ENCODE measurements at regions not wholly inside any gene's neighbourhood (a gene's known extent, or its start where the extent isn't known, plus 50 kb on each side); places are given as distances from the start of the nearest gene placed in this dataset.

- Histone ChIP-seq H3K36me3 (ENCODE audit: insufficient read depth, low read length) (no peaks in the 10 kb centered on the region), H2AFZ (ENCODE audit: low read length) (no peak overlapping the region), H3K4me1 (ENCODE audit: insufficient read depth, low read length) (no peaks in the 10 kb centered on the region), H3K4me3 (ENCODE audit: insufficient read depth, low read length) (no peak overlapping the region), H3K4me2 (ENCODE audit: insufficient read depth, low read length) (no peak overlapping the region), H4K20me1 (ENCODE audit: insufficient read depth, low read length) (no peaks in the 10 kb centered on the region), H3K27me3 (ENCODE audit: insufficient read depth, low read length) (no peaks in the 10 kb centered on the region), H3K27ac (ENCODE audit: low read depth, low read length) (no peak overlapping the region), H3K79me2 (ENCODE audit: insufficient read depth, low read length) (no peaks in the 10 kb centered on the region), H3K9me3 (ENCODE audit: low read depth, low read length) (no peaks in the 10 kb centered on the region)
- DNase-seq (ENCODE audit: insufficient read length, low spot score, missing footprints) = no peak
- TF ChIP-seq, protein P1, sequence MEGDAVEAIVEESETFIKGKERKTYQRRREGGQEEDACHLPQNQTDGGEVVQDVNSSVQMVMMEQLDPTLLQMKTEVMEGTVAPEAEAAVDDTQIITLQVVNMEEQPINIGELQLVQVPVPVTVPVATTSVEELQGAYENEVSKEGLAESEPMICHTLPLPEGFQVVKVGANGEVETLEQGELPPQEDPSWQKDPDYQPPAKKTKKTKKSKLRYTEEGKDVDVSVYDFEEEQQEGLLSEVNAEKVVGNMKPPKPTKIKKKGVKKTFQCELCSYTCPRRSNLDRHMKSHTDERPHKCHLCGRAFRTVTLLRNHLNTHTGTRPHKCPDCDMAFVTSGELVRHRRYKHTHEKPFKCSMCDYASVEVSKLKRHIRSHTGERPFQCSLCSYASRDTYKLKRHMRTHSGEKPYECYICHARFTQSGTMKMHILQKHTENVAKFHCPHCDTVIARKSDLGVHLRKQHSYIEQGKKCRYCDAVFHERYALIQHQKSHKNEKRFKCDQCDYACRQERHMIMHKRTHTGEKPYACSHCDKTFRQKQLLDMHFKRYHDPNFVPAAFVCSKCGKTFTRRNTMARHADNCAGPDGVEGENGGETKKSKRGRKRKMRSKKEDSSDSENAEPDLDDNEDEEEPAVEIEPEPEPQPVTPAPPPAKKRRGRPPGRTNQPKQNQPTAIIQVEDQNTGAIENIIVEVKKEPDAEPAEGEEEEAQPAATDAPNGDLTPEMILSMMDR (IDR thresholded peaks at IDR 0.05; ENCODE audit: extremely low read depth, low read depth, low read length) = no peak
Observed at GRCh38 chr16:52128361-52128760, 418.6 kb downstream of the TOX3 start.

DNA sequence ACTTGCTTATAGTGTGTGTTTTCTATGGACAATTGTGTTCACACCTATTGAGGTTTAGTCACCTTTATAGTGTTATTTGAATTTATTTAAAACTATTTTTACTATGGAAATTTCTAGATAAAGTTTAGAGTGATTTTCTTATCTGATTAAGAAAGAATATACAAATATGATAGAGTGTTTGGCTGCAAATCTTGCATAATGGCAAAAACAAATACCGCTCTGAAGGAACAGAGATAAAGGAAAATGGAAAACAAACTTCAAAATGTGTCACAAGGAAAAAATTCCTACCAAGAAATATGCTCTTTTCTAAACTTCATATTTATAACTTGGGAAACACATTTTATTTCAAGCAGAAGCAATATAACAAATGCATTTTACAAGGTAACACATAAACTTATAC, 423.1 kb downstream of the TOX3 start:
- H3K9me3 ChIP-seq (ENCODE audit: low read depth, low read length) = no peaks in the 10 kb centered on the region
- no peak overlapping the region for H3K27ac ChIP-seq (ENCODE audit: low read depth, low read length)
- no peak for DNase-seq (ENCODE audit: insufficient read length, low spot score, missing footprints)
- TF ChIP-seq, protein P1 (IDR thresholded peaks at IDR 0.05; ENCODE audit: extremely low read depth, low read depth, low read length) = no peak
- no peaks in the 10 kb centered on the region for H3K36me3 ChIP-seq (ENCODE audit: insufficient read depth, low read length)
- H3K27me3 ChIP-seq (ENCODE audit: insufficient read depth, low read length) = no peaks in the 10 kb centered on the region
- no peak overlapping the region for H2AFZ ChIP-seq (ENCODE audit: low read length)
- H3K4me3 ChIP-seq (ENCODE audit: insufficient read depth, low read length) = no peak overlapping the region
- H3K4me2 ChIP-seq (ENCODE audit: insufficient read depth, low read length) = no peak overlapping the region
- H4K20me1 ChIP-seq (ENCODE audit: insufficient read depth, low read length) = no peaks in the 10 kb centered on the region
- no peaks in the 10 kb centered on the region for H3K79me2 ChIP-seq (ENCODE audit: insufficient read depth, low read length)
- H3K4me1 ChIP-seq (ENCODE audit: insufficient read depth, low read length) = no peaks in the 10 kb centered on the region

DNA sequence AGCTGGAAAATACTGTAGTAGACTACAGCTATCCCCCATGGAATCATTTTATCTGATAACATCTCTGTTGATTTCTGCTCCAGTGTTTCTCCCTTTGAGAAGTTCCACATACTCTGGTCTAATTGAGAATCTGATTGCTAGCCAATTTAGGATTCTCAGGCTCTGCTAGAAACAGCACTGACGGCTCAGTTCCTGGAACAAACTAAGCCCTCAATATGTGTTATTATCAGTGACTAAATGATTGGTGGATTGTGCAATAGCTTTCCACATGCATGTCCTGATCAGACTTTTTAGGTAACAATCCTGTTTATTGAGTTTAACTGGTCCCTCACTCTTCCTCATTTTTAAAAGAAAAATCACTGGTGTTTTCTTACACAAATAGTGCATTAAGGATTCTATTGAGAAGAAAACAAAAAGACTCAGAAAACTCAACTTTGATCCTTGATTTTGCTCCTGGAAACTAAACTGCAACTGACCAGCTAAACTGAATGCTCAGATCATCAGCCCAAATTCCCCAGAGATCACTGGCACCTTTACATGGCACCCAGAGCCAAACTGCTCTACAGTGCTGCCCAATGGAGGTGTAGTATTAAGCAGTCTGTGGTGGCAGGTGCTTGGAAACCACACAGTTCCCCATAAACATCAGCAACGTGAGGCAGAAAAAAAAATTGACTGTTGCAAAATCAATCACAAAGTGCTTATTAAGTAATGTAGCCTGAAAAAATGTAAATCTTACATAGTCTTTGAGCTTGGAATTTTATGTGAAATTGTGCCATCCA, 423.7 kb downstream of the TOX3 start:
- no peaks in the 10 kb centered on the region for H3K36me3 ChIP-seq (ENCODE audit: insufficient read depth, low read length)
- no peaks in the 10 kb centered on the region for H3K79me2 ChIP-seq (ENCODE audit: insufficient read depth, low read length)
- TF ChIP-seq, protein P1 (IDR thresholded peaks at IDR 0.05; ENCODE audit: extremely low read depth, low read depth, low read length) = no peak
- no peak for DNase-seq (ENCODE audit: insufficient read length, low spot score, missing footprints)
- H3K27ac ChIP-seq (ENCODE audit: low read depth, low read length) = no peak overlapping the region
- H3K9me3 ChIP-seq (ENCODE audit: low read depth, low read length) = no peaks in the 10 kb centered on the region
- H4K20me1 ChIP-seq (ENCODE audit: insufficient read depth, low read length) = no peaks in the 10 kb centered on the region
- H3K4me1 ChIP-seq (ENCODE audit: insufficient read depth, low read length) = no peaks in the 10 kb centered on the region
- H3K4me3 ChIP-seq (ENCODE audit: insufficient read depth, low read length) = no peak overlapping the region
- no peaks in the 10 kb centered on the region for H3K27me3 ChIP-seq (ENCODE audit: insufficient read depth, low read length)
- no peak overlapping the region for H2AFZ ChIP-seq (ENCODE audit: low read length)
- H3K4me2 ChIP-seq (ENCODE audit: insufficient read depth, low read length) = no peak overlapping the region

GRCh38 chr16:52117171-52117570, 429.8 kb downstream of the TOX3 start:
- Histone ChIP-seq H3K9me3 (ENCODE audit: low read depth, low read length) (no peaks in the 10 kb centered on the region), H4K20me1 (ENCODE audit: insufficient read depth, low read length) (no peaks in the 10 kb centered on the region), H3K4me1 (ENCODE audit: insufficient read depth, low read length) (no peaks in the 10 kb centered on the region), H3K79me2 (ENCODE audit: insufficient read depth, low read length) (no peaks in the 10 kb centered on the region), H2AFZ (ENCODE audit: low read length) (no peak overlapping the region), H3K27ac (ENCODE audit: low read depth, low read length) (no peak overlapping the region), H3K4me2 (ENCODE audit: insufficient read depth, low read length) (no peak overlapping the region), H3K27me3 (ENCODE audit: insufficient read depth, low read length) (no peaks in the 10 kb centered on the region), H3K36me3 (ENCODE audit: insufficient read depth, low read length) (no peaks in the 10 kb centered on the region), H3K4me3 (ENCODE audit: insufficient read depth, low read length) (no peak overlapping the region)
- TF ChIP-seq, protein P1 (IDR thresholded peaks at IDR 0.05; ENCODE audit: extremely low read depth, low read depth, low read length) = no peak
- DNase-seq (ENCODE audit: insufficient read length, low spot score, missing footprints) = no peak
